ENCODE measurements at regions not wholly inside any gene's neighbourhood (a gene's known extent, or its start where the extent isn't known, plus 50 kb on each side); places are given as distances from the start of the nearest gene placed in this dataset.
A peak's percentile ranks its signal among the peaks of the same experiment; 100 is the strongest.

- no peaks in the 10 kb centered on the region for H3K36me3 ChIP-seq (ENCODE audit: insufficient read depth, low read length)
- peaks cover 10% of the 10 kb centered on the region for H3K27me3 ChIP-seq (ENCODE audit: insufficient read depth, low read length, poor library complexity, severe bottlenecking)
- CTCF ChIA-PET = interaction anchor here (1.5 kb wide), 1 partner anchor 12 kb away, joined by 3 read pairs; no protein-coding TSS in a partner anchor
- Mint-ChIP-seq H3K27me3 (peaks cover 16 to 69% of the 10 kb centered on the region in 2 donors), H3K36me3 (no peaks in the 10 kb centered on the region), H3K4me3 (no peak overlapping the region), H3K9me3 (no peaks in the 10 kb centered on the region), H3K4me1 (peaks cover 0 to 1% (median 0%) of the 10 kb centered on the region in 3 donors), H3K27ac (no peak overlapping the region)
- no peak for DNase-seq
- no peak overlapping the region for H3K4me3 ChIP-seq (ENCODE audit: low read length)
- no peaks in the 10 kb centered on the region for H3K4me1 ChIP-seq (ENCODE audit: insufficient read depth, low read length)
- POLR2A ChIA-PET = no interaction called here
- H3K9me3 ChIP-seq (ENCODE audit: low read length) = no peaks in the 10 kb centered on the region
- H3K27ac ChIP-seq (ENCODE audit: low read depth, low read length) = no peak overlapping the region
These were observed 197.7 kb downstream of the MTX2 start for GRCh38 chr2:176466918-176467452.

GRCh38 chr2:176467595-176467994 is 198.4 kb downstream of the MTX2 start:
- Histone ChIP-seq H3K4me3 (ENCODE audit: low read length) (no peak overlapping the region), H3K27ac (ENCODE audit: low read depth, low read length) (no peak overlapping the region), H3K9me3 (ENCODE audit: low read length) (no peaks in the 10 kb centered on the region), H3K4me1 (ENCODE audit: insufficient read depth, low read length) (peaks cover 4% of the 10 kb centered on the region), H3K36me3 (ENCODE audit: insufficient read depth, low read length) (no peaks in the 10 kb centered on the region), H3K27me3 (ENCODE audit: insufficient read depth, low read length, poor library complexity, severe bottlenecking) (peaks cover 10% of the 10 kb centered on the region)
- H3K27me3 Mint-ChIP-seq = peaks cover 11 to 63% of the 10 kb centered on the region in 2 donors
- H3K9me3 Mint-ChIP-seq = no peaks in the 10 kb centered on the region
- DNase-seq = no peak
- CTCF ChIA-PET = interaction anchor here (1.5 kb wide), 1 partner anchor 13 kb away, joined by 3 read pairs; no protein-coding TSS in a partner anchor
- peaks cover 4 to 7% (median 5%) of the 10 kb centered on the region in 3 donors for H3K4me1 Mint-ChIP-seq
- no peaks in the 10 kb centered on the region for H3K36me3 Mint-ChIP-seq
- POLR2A ChIA-PET = no interaction called here
- H3K27ac Mint-ChIP-seq = peak overlapping the region in 1 of 8 donors; percentile 27
- H3K4me3 Mint-ChIP-seq = no peak overlapping the region

- no peak for DNase-seq
- Histone ChIP-seq H3K27ac (ENCODE audit: low read depth, low read length) (no peak overlapping the region), H3K4me1 (ENCODE audit: insufficient read depth, low read length) (peaks cover 7% of the 10 kb centered on the region), H3K4me3 (ENCODE audit: low read length) (no peak overlapping the region), H3K27me3 (ENCODE audit: insufficient read depth, low read length, poor library complexity, severe bottlenecking) (peaks cover 10% of the 10 kb centered on the region), H3K9me3 (ENCODE audit: low read length) (no peaks in the 10 kb centered on the region), H3K36me3 (ENCODE audit: insufficient read depth, low read length) (no peaks in the 10 kb centered on the region)
- POLR2A ChIA-PET = no interaction called here
- Mint-ChIP-seq H3K4me3 (no peak overlapping the region), H3K9me3 (no peaks in the 10 kb centered on the region), H3K4me1 (peaks cover 11 to 16% (median 15%) of the 10 kb centered on the region in 3 donors), H3K36me3 (no peaks in the 10 kb centered on the region), H3K27ac (no peak overlapping the region), H3K27me3 (peaks cover 8 to 58% of the 10 kb centered on the region in 2 donors)
- CTCF ChIA-PET = no interaction called here
These were observed 199.3 kb downstream of the MTX2 start for GRCh38 chr2:176468457-176469113.

GRCh38 chr2:176470713-176471112 is 201.5 kb downstream of the MTX2 start:
- H3K4me3 ChIP-seq (ENCODE audit: low read length) = no peak overlapping the region
- ChIA-PET CTCF (no interaction called here), POLR2A (no interaction called here)
- Mint-ChIP-seq H3K27ac (no peak overlapping the region), H3K4me1 (peaks cover 14 to 20% (median 19%) of the 10 kb centered on the region in 3 donors), H3K9me3 (no peaks in the 10 kb centered on the region), H3K4me3 (no peak overlapping the region), H3K36me3 (no peaks in the 10 kb centered on the region), H3K27me3 (peaks cover 6 to 41% of the 10 kb centered on the region in 2 donors)
- no peak for DNase-seq
- H3K36me3 ChIP-seq (ENCODE audit: insufficient read depth, low read length) = no peaks in the 10 kb centered on the region
- no peaks in the 10 kb centered on the region for H3K9me3 ChIP-seq (ENCODE audit: low read length)
- no peak overlapping the region for H3K27ac ChIP-seq (ENCODE audit: low read depth, low read length)
- H3K4me1 ChIP-seq (ENCODE audit: insufficient read depth, low read length) = peaks cover 7% of the 10 kb centered on the region
- peaks cover 10% of the 10 kb centered on the region for H3K27me3 ChIP-seq (ENCODE audit: insufficient read depth, low read length, poor library complexity, severe bottlenecking)

GRCh38 chr2:176471949-176472348 is 202.7 kb downstream of the MTX2 start:
- Histone ChIP-seq H3K9me3 (ENCODE audit: low read length) (no peaks in the 10 kb centered on the region), H3K4me3 (ENCODE audit: low read length) (no peak overlapping the region), H3K4me1 (ENCODE audit: insufficient read depth, low read length) (peaks cover 7% of the 10 kb centered on the region), H3K36me3 (ENCODE audit: insufficient read depth, low read length) (no peaks in the 10 kb centered on the region), H3K27me3 (ENCODE audit: insufficient read depth, low read length, poor library complexity, severe bottlenecking) (no peaks in the 10 kb centered on the region), H3K27ac (ENCODE audit: low read depth, low read length) (no peak overlapping the region)
- ChIA-PET CTCF (interaction anchor here (1.0 kb wide), 1 partner anchor 17 kb away, joined by 5 read pairs; no protein-coding TSS in a partner anchor), POLR2A (no interaction called here)
- Mint-ChIP-seq H3K4me3 (no peak overlapping the region), H3K27ac (no peak overlapping the region), H3K9me3 (no peaks in the 10 kb centered on the region), H3K27me3 (peaks cover 6 to 28% of the 10 kb centered on the region in 2 donors), H3K36me3 (no peaks in the 10 kb centered on the region), H3K4me1 (peaks cover 14 to 20% (median 19%) of the 10 kb centered on the region in 3 donors)
- DNase-seq = no peak

- no peak overlapping the region for H3K27ac ChIP-seq (ENCODE audit: low read depth, low read length)
These were observed 203.9 kb downstream of the MTX2 start for GRCh38 chr2:176473177-176473576.

GRCh38 chr2:176473851-176474250 is 204.6 kb downstream of the MTX2 start:
- Mint-ChIP-seq H3K27me3 (peaks cover 6 to 16% of the 10 kb centered on the region in 2 donors), H3K36me3 (no peaks in the 10 kb centered on the region), H3K9me3 (no peaks in the 10 kb centered on the region), H3K4me3 (peak overlapping the region in 4 of 7 donors; percentile 30 to 76 (median 64)), H3K4me1 (peaks cover 14 to 20% (median 19%) of the 10 kb centered on the region in 3 donors), H3K27ac (peak overlapping the region in 2 of 8 donors; percentile 38 to 53)
- H3K27ac ChIP-seq (ENCODE audit: low read depth, low read length) = no peak overlapping the region
- no peak overlapping the region for H3K4me3 ChIP-seq (ENCODE audit: low read length)
- H3K9me3 ChIP-seq (ENCODE audit: low read length) = no peaks in the 10 kb centered on the region
- H3K27me3 ChIP-seq (ENCODE audit: insufficient read depth, low read length, poor library complexity, severe bottlenecking) = no peaks in the 10 kb centered on the region
- H3K4me1 ChIP-seq (ENCODE audit: insufficient read depth, low read length) = peaks cover 7% of the 10 kb centered on the region
- no peaks in the 10 kb centered on the region for H3K36me3 ChIP-seq (ENCODE audit: insufficient read depth, low read length)
- DNase-seq = no peak
- POLR2A ChIA-PET = no interaction called here
- CTCF ChIA-PET = interaction anchor here (2.3 kb wide), 1 partner anchor 19 kb away, joined by 10 read pairs; no protein-coding TSS in a partner anchor

More at GRCh38 chr2:176473177-176473576, 203.9 kb downstream of the MTX2 start:
- no peak for DNase-seq
- Mint-ChIP-seq H3K27ac (peak overlapping the region in 5 of 8 donors; percentile 9 to 77 (median 53)), H3K4me1 (peaks cover 14 to 20% (median 19%) of the 10 kb centered on the region in 3 donors), H3K27me3 (peaks cover 6 to 23% of the 10 kb centered on the region in 2 donors), H3K9me3 (no peaks in the 10 kb centered on the region), H3K4me3 (peak overlapping the region in 6 of 7 donors; percentile 52 to 78 (median 73)), H3K36me3 (no peaks in the 10 kb centered on the region)
- Histone ChIP-seq H3K9me3 (ENCODE audit: low read length) (no peaks in the 10 kb centered on the region), H3K27me3 (ENCODE audit: insufficient read depth, low read length, poor library complexity, severe bottlenecking) (no peaks in the 10 kb centered on the region), H3K36me3 (ENCODE audit: insufficient read depth, low read length) (no peaks in the 10 kb centered on the region), H3K4me3 (ENCODE audit: low read length) (no peak overlapping the region), H3K4me1 (ENCODE audit: insufficient read depth, low read length) (peaks cover 7% of the 10 kb centered on the region)
- ChIA-PET CTCF (interaction anchor here (1.0 to 2.3 kb wide), 3 partner anchors 18 to 81 kb away, joined by 3 to 10 read pairs (median 5); no protein-coding TSS in a partner anchor), POLR2A (no interaction called here)

- Histone ChIP-seq H3K27me3 (ENCODE audit: insufficient read depth, low read length, poor library complexity, severe bottlenecking) (no peaks in the 10 kb centered on the region), H3K27ac (ENCODE audit: low read depth, low read length) (no peak overlapping the region), H3K9me3 (ENCODE audit: low read length) (no peaks in the 10 kb centered on the region), H3K4me3 (ENCODE audit: low read length) (no peak overlapping the region), H3K4me1 (ENCODE audit: insufficient read depth, low read length) (peaks cover 6% of the 10 kb centered on the region), H3K36me3 (ENCODE audit: insufficient read depth, low read length) (no peaks in the 10 kb centered on the region)
- Mint-ChIP-seq H3K27me3 (peaks cover 0 to 23% of the 10 kb centered on the region in 2 donors), H3K9me3 (no peaks in the 10 kb centered on the region), H3K4me1 (peaks cover 13 to 17% (median 16%) of the 10 kb centered on the region in 3 donors), H3K4me3 (no peak overlapping the region), H3K27ac (no peak overlapping the region), H3K36me3 (no peaks in the 10 kb centered on the region)
- ChIA-PET CTCF (no interaction called here), POLR2A (no interaction called here)
- DNase-seq = no peak
These were observed 208.1 kb downstream of the MTX2 start for GRCh38 chr2:176477336-176477735.
